ENCODE measurements at regions not wholly inside any gene's neighbourhood (a gene's known extent, or its start where the extent isn't known, plus 50 kb on each side); places are given as distances from the start of the nearest gene placed in this dataset.
"Not testable (repeated sequence)": the region's sequence is repeated elsewhere in the genome, so short reads cannot be mapped to it uniquely, and the experiment has no call there.

DNA sequence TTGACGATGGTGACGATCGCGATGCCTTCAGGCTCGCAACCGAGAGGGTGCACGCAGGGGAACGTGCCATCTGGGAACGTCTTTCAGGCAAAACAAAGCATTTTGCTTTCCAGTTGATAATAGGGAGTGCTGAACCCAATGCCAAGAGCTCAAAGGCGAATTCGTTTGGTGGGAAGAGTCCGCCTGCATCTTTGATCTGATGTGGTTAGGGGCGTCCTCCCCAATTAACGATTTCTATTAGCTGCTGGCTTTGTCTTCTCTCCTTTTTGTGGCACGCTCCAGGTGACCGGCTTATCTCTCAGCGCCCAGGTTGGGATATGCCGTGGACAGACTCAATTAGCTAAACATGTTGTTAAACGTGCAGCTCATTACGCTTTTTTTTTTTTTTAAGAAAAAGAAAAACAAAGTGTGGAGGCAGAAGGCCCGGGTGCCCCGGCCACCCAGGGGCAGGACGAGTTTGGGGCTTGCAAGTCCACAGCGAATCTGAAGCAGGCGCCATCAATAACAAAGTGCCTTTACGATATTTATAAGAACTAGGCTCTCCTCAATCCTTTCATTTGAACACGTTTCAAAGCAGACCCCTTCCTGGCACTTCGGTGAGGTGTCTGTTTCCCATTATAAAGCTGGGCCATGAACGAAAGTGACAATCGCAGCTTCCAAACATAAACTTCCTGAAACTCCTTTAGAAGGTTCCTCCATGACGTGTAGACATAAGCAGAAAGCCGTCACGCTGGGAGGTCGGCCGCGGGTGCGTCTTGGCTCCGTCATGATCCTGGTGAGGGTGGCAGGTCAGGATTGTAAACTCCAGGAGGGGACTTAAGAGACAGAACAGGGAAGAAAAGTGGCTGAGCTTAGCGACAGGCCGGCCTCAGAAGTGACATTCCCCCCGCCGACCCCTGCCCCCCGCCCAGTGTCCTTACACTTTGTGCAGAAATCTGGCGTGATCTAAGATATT, 155.3 kb downstream of the LAT start:
- TF ChIP-seq, protein P1, sequence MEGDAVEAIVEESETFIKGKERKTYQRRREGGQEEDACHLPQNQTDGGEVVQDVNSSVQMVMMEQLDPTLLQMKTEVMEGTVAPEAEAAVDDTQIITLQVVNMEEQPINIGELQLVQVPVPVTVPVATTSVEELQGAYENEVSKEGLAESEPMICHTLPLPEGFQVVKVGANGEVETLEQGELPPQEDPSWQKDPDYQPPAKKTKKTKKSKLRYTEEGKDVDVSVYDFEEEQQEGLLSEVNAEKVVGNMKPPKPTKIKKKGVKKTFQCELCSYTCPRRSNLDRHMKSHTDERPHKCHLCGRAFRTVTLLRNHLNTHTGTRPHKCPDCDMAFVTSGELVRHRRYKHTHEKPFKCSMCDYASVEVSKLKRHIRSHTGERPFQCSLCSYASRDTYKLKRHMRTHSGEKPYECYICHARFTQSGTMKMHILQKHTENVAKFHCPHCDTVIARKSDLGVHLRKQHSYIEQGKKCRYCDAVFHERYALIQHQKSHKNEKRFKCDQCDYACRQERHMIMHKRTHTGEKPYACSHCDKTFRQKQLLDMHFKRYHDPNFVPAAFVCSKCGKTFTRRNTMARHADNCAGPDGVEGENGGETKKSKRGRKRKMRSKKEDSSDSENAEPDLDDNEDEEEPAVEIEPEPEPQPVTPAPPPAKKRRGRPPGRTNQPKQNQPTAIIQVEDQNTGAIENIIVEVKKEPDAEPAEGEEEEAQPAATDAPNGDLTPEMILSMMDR (IDR thresholded peaks at IDR 0.05) = not testable (repeated sequence)
- not testable (repeated sequence) for TF ChIP-seq POLR2A (IDR thresholded peaks at IDR 0.05)

Data from thyroid gland (tissue), 4 donors.